HEK293 (cell line): ENCODE measurements at regions not wholly inside any gene's neighbourhood (a gene's known extent, or its start where the extent isn't known, plus 50 kb on each side); places are given as distances from the start of the nearest gene placed in this dataset.

Experiments
- CTCF ChIA-PET: fragments of 350-600 bp; formaldehyde crosslinking; extraction: SDS; loops from one replicate; lab custom pipeline; 2021; ENCODE audit warnings: antibody characterized with exemption; lab: Yijun Ruan, JAX
- POLR2A ChIA-PET: fragments of 300-600 bp; formaldehyde crosslinking; extraction: SDS; loops from one replicate; lab custom pipeline; 2020; ENCODE audit warnings: antibody characterized with exemption, inconsistent platforms; lab: Yijun Ruan, JAX
- H3K27ac ChIP-seq: fragments of 200-500 bp; sonication (Bioruptor generic); 2 replicates; pipeline ENCODE4 v1.5.1; 2014; ENCODE audit warnings: low read depth, low read length, control low read depth, inconsistent platforms; ENCODE audit errors: extremely low read depth
- H3K36me3 ChIP-seq, 2 experiments: fragments of 200-500 bp in 1 of 2; sonication (Bioruptor generic) in 1 of 2; 1 replicate in 1 of 2; 2 replicates in 1 of 2; pipeline ENCODE4 v1.5.1; 2014 to 2017; ENCODE audit warnings: inconsistent platforms in 2 of 2, low read length in 2 of 2; ENCODE audit not compliant: control insufficient read depth in 2 of 2, insufficient read depth in 1 of 2
- H3K4me1 ChIP-seq: fragments of 200-500 bp; sonication (Bioruptor generic); 2 replicates; pipeline ENCODE4 v1.5.1; 2014; ENCODE audit warnings: mild to moderate bottlenecking, low read length, inconsistent platforms; ENCODE audit not compliant: control insufficient read depth, insufficient read depth
- H3K4me3 ChIP-seq: 2 replicates; pipeline ENCODE4 v1.5.1; 2011; ENCODE audit warnings: low read depth, mild to moderate bottlenecking, control low read depth, low read length, moderate library complexity
- H3K9me3 ChIP-seq: fragments of 200-500 bp; sonication (Bioruptor generic); 2 replicates; pipeline ENCODE4 v1.5.1; 2014; ENCODE audit warnings: low read depth, low read length, inconsistent platforms; ENCODE audit not compliant: control insufficient read depth, insufficient read depth
- GLIS1 ChIP-seq: fragments of 450-650 bp; formaldehyde crosslinking; IDR thresholded peaks from 2 replicates; pipeline ENCODE4 v1.5.1; 2016; ENCODE audit warnings: missing biosample characterization, missing genetic modification characterization
- KLF8 ChIP-seq: fragments of 450-650 bp; formaldehyde crosslinking; IDR thresholded peaks from 2 replicates; pipeline ENCODE4 v1.5.1; 2016; ENCODE audit warnings: missing biosample characterization, missing genetic modification characterization
- YY1 ChIP-seq: fragments of 450-650 bp; formaldehyde crosslinking; IDR thresholded peaks from 2 replicates; pipeline ENCODE4 v1.5.1; 2018; ENCODE audit warnings: missing biosample characterization, missing genetic modification characterization
- YY2 ChIP-seq: fragments of 450-650 bp; formaldehyde crosslinking; IDR thresholded peaks from 2 replicates; pipeline ENCODE4 v1.5.1; 2016; ENCODE audit warnings: missing biosample characterization, missing genetic modification characterization
- ZBTB1 ChIP-seq: fragments of 450-650 bp; formaldehyde crosslinking; IDR thresholded peaks from 2 replicates; pipeline ENCODE4 v1.5.1; 2016; ENCODE audit warnings: missing biosample characterization, missing genetic modification characterization
- ZBTB20 ChIP-seq: fragments of 450-650 bp; formaldehyde crosslinking; IDR thresholded peaks from 2 replicates; pipeline ENCODE4 v1.5.1; 2016; ENCODE audit warnings: missing biosample characterization, missing genetic modification characterization
- ZBTB7A ChIP-seq: fragments of 450-650 bp; formaldehyde crosslinking; IDR thresholded peaks from 2 replicates; pipeline ENCODE4 v1.5.1; 2016; ENCODE audit warnings: low read depth, missing biosample characterization, missing genetic modification characterization
- ZIC2 ChIP-seq: fragments of 450-650 bp; formaldehyde crosslinking; IDR thresholded peaks from 2 replicates; pipeline ENCODE4 v1.5.1; 2016; ENCODE audit warnings: missing biosample characterization, missing genetic modification characterization
- ZNF274 ChIP-seq, 2 experiments: fragments of 200-500 bp in 1 of 2; fragments of 450-650 bp in 1 of 2; sonication (Bioruptor generic) in 1 of 2; formaldehyde crosslinking in 1 of 2; IDR thresholded peaks; 2 replicates each; pipeline versions ENCODE4 v1.5.1 to v1.6.1; 2014 to 2016; ENCODE audit warnings: borderline replicate concordance in 1 of 2, inconsistent platforms in 1 of 2, low read length in 1 of 2, missing biosample characterization in 1 of 2, missing genetic modification characterization in 1 of 2
- ZNF280C ChIP-seq: fragments of 450-650 bp; formaldehyde crosslinking; IDR thresholded peaks from 2 replicates; pipeline ENCODE4 v1.5.1; 2016; ENCODE audit warnings: missing biosample characterization, missing genetic modification characterization
- ZNF37A ChIP-seq: fragments of 450-650 bp; IDR thresholded peaks from 2 replicates; pipeline ENCODE4 v1.5.1; 2018; ENCODE audit warnings: missing biosample characterization, missing genetic modification characterization
- ZNF449 ChIP-seq: fragments of 450-650 bp; formaldehyde crosslinking; IDR thresholded peaks from 2 replicates; pipeline ENCODE4 v1.5.1; 2017; ENCODE audit warnings: missing biosample characterization, mild to moderate bottlenecking, missing genetic modification characterization, moderate library complexity
- ZNF548 ChIP-seq: fragments of 450-650 bp; formaldehyde crosslinking; IDR thresholded peaks from 2 replicates; pipeline ENCODE4 v1.5.1; 2016; ENCODE audit warnings: missing biosample characterization, missing genetic modification characterization
- ZNF624 ChIP-seq: fragments of 450-650 bp; formaldehyde crosslinking; IDR thresholded peaks from 2 replicates; pipeline ENCODE4 v1.5.1; 2017; ENCODE audit warnings: missing biosample characterization, missing genetic modification characterization
- ZNF677 ChIP-seq: fragments of 450-650 bp; IDR thresholded peaks from 2 replicates; pipeline ENCODE4 v1.5.0; 2018; ENCODE audit warnings: missing biosample characterization, mild to moderate bottlenecking, missing genetic modification characterization, moderate library complexity
- ZNF692 ChIP-seq: fragments of 450-650 bp; formaldehyde crosslinking; IDR thresholded peaks from 2 replicates; pipeline ENCODE4 v1.5.1; 2016; ENCODE audit warnings: missing biosample characterization, missing genetic modification characterization
- ZNF792 ChIP-seq: fragments of 450-650 bp; formaldehyde crosslinking; IDR thresholded peaks from 2 replicates; pipeline ENCODE4 v1.5.1; 2016; ENCODE audit warnings: missing biosample characterization, missing genetic modification characterization
- ZXDB ChIP-seq: fragments of 450-650 bp; formaldehyde crosslinking; IDR thresholded peaks from 2 replicates; pipeline ENCODE4 v1.5.1; 2016; ENCODE audit warnings: missing biosample characterization, missing genetic modification characterization
- TF ChIP-seq, protein P1 (sequence below): fragments of 450-650 bp; formaldehyde crosslinking; IDR thresholded peaks from 2 replicates; pipeline ENCODE4 v1.5.1; 2017; ENCODE audit warnings: missing biosample characterization, missing genetic modification characterization
- TF ChIP-seq, protein P2 (sequence below): fragments of 450-650 bp; formaldehyde crosslinking; IDR thresholded peaks from 2 replicates; pipeline ENCODE4 v1.5.1; 2016; ENCODE audit warnings: missing biosample characterization, missing genetic modification characterization
- TF ChIP-seq, protein P3 (sequence below): fragments of 450-650 bp; formaldehyde crosslinking; conservative IDR thresholded peaks from 2 replicates; pipeline ENCODE4 v1.5.1; 2016; ENCODE audit warnings: low read depth, missing biosample characterization, missing genetic modification characterization

DNA sequence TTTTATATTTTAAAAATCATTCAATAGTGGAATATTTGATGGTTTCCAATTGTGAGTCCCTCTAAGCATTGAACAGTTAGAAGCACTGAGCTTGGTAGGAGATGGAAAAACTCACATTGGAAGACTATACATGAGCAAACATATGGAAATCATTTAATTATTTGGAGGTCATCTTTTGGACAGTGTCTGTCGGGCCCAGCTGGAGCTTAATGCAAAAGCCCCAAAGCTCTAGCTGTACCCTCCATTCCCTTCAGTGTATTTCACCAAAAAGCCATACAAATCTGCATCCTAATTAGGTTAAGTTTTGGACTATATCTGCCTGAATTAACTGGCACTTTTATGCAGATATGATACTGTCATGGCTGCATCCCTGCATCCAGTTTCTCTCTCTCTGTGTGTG is 365.7 kb downstream of the FLRT2 start:
- CTCF ChIA-PET = no interaction called here
- no peak overlapping the region for H3K27ac ChIP-seq
- TF ChIP-seq ZNF280C (tag by site-specific recombination) (no peak), ZBTB20 (tag by site-specific recombination) (no peak), ZXDB (tag by site-specific recombination) (no peak)
- no peaks in the 10 kb centered on the region for H3K36me3 ChIP-seq
- H3K4me1 ChIP-seq = no peaks in the 10 kb centered on the region
- no peak overlapping the region for H3K4me3 ChIP-seq
- H3K9me3 ChIP-seq = no peaks in the 10 kb centered on the region
- POLR2A ChIA-PET = no interaction called here

DNA sequence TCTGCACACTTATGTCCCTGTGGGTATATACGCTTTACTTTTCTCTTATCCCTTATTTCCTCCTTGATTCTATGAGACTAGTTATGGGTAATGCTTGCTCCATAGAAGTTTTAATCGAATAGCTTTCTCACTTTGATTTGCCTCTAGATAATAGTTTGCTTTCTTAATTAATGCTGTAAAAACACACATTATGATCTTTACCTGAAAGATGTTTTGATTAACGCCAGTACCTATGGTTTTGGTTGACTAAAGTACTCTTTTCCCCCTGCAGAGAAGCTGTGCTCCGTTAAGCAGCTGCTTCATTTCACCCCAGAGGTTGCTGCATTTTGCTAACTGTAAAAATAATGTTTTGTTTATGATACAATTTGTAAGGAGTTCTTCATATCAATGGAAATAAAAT is 362.3 kb downstream of the FLRT2 start:
- H3K4me1 ChIP-seq = no peaks in the 10 kb centered on the region
- H3K4me3 ChIP-seq = no peak overlapping the region
- TF ChIP-seq ZNF274 (IDR thresholded peaks at IDR 0.05; ENCODE audit: low read length) (no peak), ZNF274 (tag by site-specific recombination; IDR thresholded peaks at IDR 0.05; ENCODE audit: borderline replicate concordance) (no peak), ZNF37A (tag by site-specific recombination) (no peak), ZNF548 (tag by site-specific recombination) (no peak), ZBTB1 (tag by site-specific recombination) (no peak), ZBTB7A (tag by site-specific recombination) (no peak), YY2 (tag by site-specific recombination) (no peak), ZNF677 (tag by site-specific recombination) (no peak), ZNF624 (no peak), ZIC2 (tag by site-specific recombination) (no peak), ZNF792 (tag by site-specific recombination) (no peak)
- TF ChIP-seq, protein P1, sequence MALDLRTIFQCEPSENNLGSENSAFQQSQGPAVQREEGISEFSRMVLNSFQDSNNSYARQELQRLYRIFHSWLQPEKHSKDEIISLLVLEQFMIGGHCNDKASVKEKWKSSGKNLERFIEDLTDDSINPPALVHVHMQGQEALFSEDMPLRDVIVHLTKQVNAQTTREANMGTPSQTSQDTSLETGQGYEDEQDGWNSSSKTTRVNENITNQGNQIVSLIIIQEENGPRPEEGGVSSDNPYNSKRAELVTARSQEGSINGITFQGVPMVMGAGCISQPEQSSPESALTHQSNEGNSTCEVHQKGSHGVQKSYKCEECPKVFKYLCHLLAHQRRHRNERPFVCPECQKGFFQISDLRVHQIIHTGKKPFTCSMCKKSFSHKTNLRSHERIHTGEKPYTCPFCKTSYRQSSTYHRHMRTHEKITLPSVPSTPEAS = no peak
- TF ChIP-seq, protein P2, sequence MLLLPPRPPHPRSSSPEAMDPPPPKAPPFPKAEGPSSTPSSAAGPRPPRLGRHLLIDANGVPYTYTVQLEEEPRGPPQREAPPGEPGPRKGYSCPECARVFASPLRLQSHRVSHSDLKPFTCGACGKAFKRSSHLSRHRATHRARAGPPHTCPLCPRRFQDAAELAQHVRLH (tag by site-specific recombination) = no peak
- no peaks in the 10 kb centered on the region for H3K9me3 ChIP-seq
- POLR2A ChIA-PET = no interaction called here
- no peaks in the 10 kb centered on the region for H3K36me3 ChIP-seq
- H3K27ac ChIP-seq = no peak overlapping the region
- CTCF ChIA-PET = no interaction called here

GRCh38 chr14:85883966-85884365 is 354.0 kb downstream of the FLRT2 start:
- ChIA-PET POLR2A (no interaction called here), CTCF (no interaction called here)
- H3K36me3 ChIP-seq = no peaks in the 10 kb centered on the region
- H3K4me3 ChIP-seq = no peak overlapping the region
- no peaks in the 10 kb centered on the region for H3K9me3 ChIP-seq
- no peak for TF ChIP-seq ZNF692 (tag by site-specific recombination)
- TF ChIP-seq YY1 (tag by site-specific recombination) = no peak
- TF ChIP-seq ZNF449 (tag by site-specific recombination) = no peak
- TF ChIP-seq GLIS1 (tag by site-specific recombination) = no peak
- TF ChIP-seq, protein P3, sequence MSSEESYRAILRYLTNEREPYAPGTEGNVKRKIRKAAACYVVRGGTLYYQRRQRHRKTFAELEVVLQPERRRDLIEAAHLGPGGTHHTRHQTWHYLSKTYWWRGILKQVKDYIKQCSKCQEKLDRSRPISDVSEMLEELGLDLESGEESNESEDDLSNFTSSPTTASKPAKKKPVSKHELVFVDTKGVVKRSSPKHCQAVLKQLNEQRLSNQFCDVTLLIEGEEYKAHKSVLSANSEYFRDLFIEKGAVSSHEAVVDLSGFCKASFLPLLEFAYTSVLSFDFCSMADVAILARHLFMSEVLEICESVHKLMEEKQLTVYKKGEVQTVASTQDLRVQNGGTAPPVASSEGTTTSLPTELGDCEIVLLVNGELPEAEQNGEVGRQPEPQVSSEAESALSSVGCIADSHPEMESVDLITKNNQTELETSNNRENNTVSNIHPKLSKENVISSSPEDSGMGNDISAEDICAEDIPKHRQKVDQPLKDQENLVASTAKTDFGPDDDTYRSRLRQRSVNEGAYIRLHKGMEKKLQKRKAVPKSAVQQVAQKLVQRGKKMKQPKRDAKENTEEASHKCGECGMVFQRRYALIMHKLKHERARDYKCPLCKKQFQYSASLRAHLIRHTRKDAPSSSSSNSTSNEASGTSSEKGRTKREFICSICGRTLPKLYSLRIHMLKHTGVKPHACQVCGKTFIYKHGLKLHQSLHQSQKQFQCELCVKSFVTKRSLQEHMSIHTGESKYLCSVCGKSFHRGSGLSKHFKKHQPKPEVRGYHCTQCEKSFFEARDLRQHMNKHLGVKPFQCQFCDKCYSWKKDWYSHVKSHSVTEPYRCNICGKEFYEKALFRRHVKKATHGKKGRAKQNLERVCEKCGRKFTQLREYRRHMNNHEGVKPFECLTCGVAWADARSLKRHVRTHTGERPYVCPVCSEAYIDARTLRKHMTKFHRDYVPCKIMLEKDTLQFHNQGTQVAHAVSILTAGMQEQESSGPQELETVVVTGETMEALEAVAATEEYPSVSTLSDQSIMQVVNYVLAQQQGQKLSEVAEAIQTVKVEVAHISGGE (tag by site-specific recombination) = no peak
- no peak for TF ChIP-seq KLF8 (tag by site-specific recombination)
- H3K4me1 ChIP-seq = no peaks in the 10 kb centered on the region
- no peak overlapping the region for H3K27ac ChIP-seq
